AG09309 (cell line): ENCODE measurements at regions not wholly inside any gene's neighbourhood (a gene's known extent, or its start where the extent isn't known, plus 50 kb on each side); places are given as distances from the start of the nearest gene placed in this dataset.

Source experiments
- DNase-seq: peaks from one replicate; pipeline ENCODE4 v3.0.0-alpha.2; 2010; ENCODE audit warnings: low read depth
- H3K4me3 ChIP-seq: 2 replicates; pipeline ENCODE4 v1.5.1; 2011; ENCODE audit warnings: mild to moderate bottlenecking, low read depth, low read length, moderate library complexity; ENCODE audit not compliant: control insufficient read depth
- TF ChIP-seq, protein P1 (sequence below): IDR thresholded peaks from 2 replicates; pipeline ENCODE4 v1.5.1; 2011; ENCODE audit warnings: mild to moderate bottlenecking, low read depth, low read length, inconsistent platforms; ENCODE audit not compliant: insufficient read depth, control insufficient read depth; ENCODE audit errors: missing control alignments

- TF ChIP-seq, protein P1, sequence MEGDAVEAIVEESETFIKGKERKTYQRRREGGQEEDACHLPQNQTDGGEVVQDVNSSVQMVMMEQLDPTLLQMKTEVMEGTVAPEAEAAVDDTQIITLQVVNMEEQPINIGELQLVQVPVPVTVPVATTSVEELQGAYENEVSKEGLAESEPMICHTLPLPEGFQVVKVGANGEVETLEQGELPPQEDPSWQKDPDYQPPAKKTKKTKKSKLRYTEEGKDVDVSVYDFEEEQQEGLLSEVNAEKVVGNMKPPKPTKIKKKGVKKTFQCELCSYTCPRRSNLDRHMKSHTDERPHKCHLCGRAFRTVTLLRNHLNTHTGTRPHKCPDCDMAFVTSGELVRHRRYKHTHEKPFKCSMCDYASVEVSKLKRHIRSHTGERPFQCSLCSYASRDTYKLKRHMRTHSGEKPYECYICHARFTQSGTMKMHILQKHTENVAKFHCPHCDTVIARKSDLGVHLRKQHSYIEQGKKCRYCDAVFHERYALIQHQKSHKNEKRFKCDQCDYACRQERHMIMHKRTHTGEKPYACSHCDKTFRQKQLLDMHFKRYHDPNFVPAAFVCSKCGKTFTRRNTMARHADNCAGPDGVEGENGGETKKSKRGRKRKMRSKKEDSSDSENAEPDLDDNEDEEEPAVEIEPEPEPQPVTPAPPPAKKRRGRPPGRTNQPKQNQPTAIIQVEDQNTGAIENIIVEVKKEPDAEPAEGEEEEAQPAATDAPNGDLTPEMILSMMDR: no peak
- H3K4me3 ChIP-seq: no peak overlapping the region
- DNase-seq: no peak
Observed at GRCh38 chr5:171619196-171619595, 166.4 kb upstream of the SMIM23 start.

GRCh38 chr5:171619744-171620143, 165.9 kb upstream of the SMIM23 start:
- no peak for DNase-seq
- TF ChIP-seq, protein P1: no peak
- H3K4me3 ChIP-seq: no peak overlapping the region

GRCh38 chr5:171622010-171622409, 163.6 kb upstream of the SMIM23 start:
- no peak overlapping the region for H3K4me3 ChIP-seq
- TF ChIP-seq, protein P1: no peak
- no peak for DNase-seq

DNA sequence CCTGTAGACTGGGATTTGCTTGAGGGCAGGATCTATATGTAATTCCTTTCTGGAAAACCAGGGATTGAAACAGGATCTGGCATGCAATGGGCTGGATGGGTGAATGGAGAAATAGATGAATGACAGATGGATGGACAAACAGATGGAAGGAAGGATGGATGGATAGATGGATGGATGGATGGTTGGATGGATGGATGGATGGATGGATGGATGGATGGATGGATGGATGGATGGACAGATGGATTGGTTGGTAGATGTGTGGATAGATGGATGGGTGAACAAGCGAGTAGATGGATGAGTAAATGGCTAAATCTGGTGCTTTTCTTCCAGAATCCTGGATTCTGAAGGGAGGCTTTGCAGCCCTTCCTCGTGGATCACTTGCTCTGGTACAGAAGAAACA, 162.5 kb upstream of the SMIM23 start:
- TF ChIP-seq, protein P1: no peak
- DNase-seq: no peak
- no peak overlapping the region for H3K4me3 ChIP-seq

- DNase-seq: no peak
- no peak overlapping the region for H3K4me3 ChIP-seq
- TF ChIP-seq, protein P1: no peak
Observed at GRCh38 chr5:171623551-171624097, 162.0 kb upstream of the SMIM23 start.

DNA sequence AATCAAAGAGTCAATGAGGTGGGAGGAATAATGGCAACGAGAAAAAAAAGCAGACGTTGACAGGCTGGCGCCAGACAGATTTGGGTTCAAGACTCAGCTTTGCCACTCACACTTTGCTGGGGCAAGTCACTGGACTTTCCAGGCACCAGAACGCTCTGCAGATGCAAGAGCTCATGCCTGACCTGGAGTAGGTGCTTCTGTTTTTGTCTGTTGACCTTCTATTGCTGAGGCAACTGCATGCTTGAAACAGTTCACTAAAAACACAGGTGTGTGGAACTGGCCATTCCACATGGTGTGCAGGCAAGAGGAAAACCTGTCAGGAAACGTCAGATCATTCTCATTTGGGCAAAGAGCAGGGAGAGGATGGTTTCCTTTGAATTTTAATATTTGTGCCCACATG, 161.2 kb upstream of the SMIM23 start:
- no peak overlapping the region for H3K4me3 ChIP-seq
- TF ChIP-seq, protein P1: no peak
- DNase-seq: no peak

- no peak for DNase-seq
Observed at GRCh38 chr5:171625646-171626045, 160.0 kb upstream of the SMIM23 start.

More at GRCh38 chr5:171625646-171626045, 160.0 kb upstream of the SMIM23 start:
- TF ChIP-seq, protein P1: no peak
- no peak overlapping the region for H3K4me3 ChIP-seq
